Activated T-cell treated with anti-CD3 and anti-CD28 coated beads, Interleukin-2, amount 50 U/mL, for 72 hours (primary cell): ENCODE measurements at regions not wholly inside any gene's neighbourhood (a gene's known extent, or its start where the extent isn't known, plus 50 kb on each side); places are given as distances from the start of the nearest gene placed in this dataset.
"Not testable (repeated sequence)": the region's sequence is repeated elsewhere in the genome, so short reads cannot be mapped to it uniquely, and the experiment has no call there.

Experiments used
- ATAC-seq, 2 donors: fragments of 150-1000 bp; cut with Tn5 transposase; replicated peaks in 1 of 2; 2 replicates each; pipeline ENCODE4 v1.10.0; 2021; ENCODE audit warnings: moderate library complexity in 2 of 2, mild to moderate bottlenecking in 1 of 2
- DNase-seq, 2 donors: peaks; one replicate each; pipeline ENCODE4 v3.0.0; 2021 to 2022; ENCODE audit warnings: mixed read lengths in 1 of 2
- H3K27ac Mint-ChIP-seq: one replicate; pipeline ENCODE4 v1.8.0; 2022; ENCODE audit warnings: mild to moderate bottlenecking, moderate library complexity, mixed read lengths
- H3K27me3 Mint-ChIP-seq: one replicate; pipeline ENCODE4 v1.8.0; 2022; ENCODE audit warnings: low read depth, mixed read lengths
- H3K36me3 Mint-ChIP-seq, 2 donors: one replicate each; pipeline ENCODE4 v1.8.0; 2022; ENCODE audit warnings: mixed read lengths in 2 of 2, mild to moderate bottlenecking in 1 of 2; ENCODE audit not compliant: insufficient read depth in 2 of 2
- H3K4me1 Mint-ChIP-seq: one replicate; pipeline ENCODE4 v1.8.0; 2022; ENCODE audit warnings: low read depth, mixed read lengths
- H3K4me3 Mint-ChIP-seq, 2 donors: one replicate each; pipeline ENCODE4 v1.8.0; 2022; ENCODE audit warnings: mild to moderate bottlenecking in 2 of 2, mixed read lengths in 2 of 2, moderate library complexity in 2 of 2
- H3K9me3 Mint-ChIP-seq, 2 donors: one replicate each; pipeline ENCODE4 v1.8.0; 2022; ENCODE audit warnings: mixed read lengths in 2 of 2

DNA sequence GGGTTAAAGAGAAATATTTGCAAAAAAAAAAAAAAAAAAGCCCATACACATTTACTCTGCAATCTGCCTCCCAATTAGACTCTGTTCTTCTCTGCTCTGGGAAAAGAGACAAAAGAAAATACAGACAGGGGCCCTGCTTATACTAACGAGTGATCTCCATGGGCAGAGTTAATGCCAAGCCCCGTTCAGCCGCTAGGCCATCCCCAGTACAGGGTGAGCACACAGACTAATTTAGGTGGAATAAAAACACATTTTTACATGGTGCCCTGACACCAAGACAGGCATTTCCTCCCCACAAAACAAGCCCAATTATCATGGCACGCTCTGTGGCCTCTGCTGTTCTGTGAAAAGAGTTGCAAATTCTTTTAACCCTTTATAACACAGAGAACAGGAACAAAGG, 356.3 kb upstream of the C16orf82 start:
- no peak for ATAC-seq
- Mint-ChIP-seq H3K4me3 (no peak overlapping the region), H3K27me3 (peaks cover 9% of the 10 kb centered on the region)

DNA sequence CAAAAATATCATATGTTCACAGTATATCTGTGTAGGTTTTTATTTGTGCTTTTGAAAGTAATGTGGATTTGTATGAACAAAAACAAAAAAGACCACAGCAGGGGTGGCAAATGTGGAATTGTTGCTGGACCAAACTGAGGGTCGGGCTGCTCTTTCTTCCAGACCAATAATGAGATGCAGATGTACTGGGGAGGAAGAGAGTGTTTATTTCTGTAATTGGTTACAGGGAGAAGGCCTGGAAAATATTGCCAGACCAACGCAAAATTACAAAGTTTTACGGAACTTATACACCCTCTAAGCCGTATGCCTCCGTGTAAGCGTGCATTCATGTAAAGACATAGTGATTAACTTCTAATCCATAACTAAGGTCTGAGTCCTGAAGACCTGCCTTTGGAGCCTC, 353.9 kb upstream of the C16orf82 start:
- Mint-ChIP-seq H3K9me3 (no peaks in the 10 kb centered on the region), H3K4me1 (no peaks in the 10 kb centered on the region), H3K27me3 (peaks cover 9% of the 10 kb centered on the region), H3K4me3 (no peak overlapping the region), H3K36me3 (no peaks in the 10 kb centered on the region), H3K27ac (no peak overlapping the region)
- no peak for DNase-seq
- no peak for ATAC-seq

More for the DNA sequence above, 356.3 kb upstream of the C16orf82 start:
- Mint-ChIP-seq H3K36me3 (no peaks in the 10 kb centered on the region), H3K9me3 (no peaks in the 10 kb centered on the region), H3K4me1 (no peaks in the 10 kb centered on the region), H3K27ac (no peak overlapping the region)
- no peak for DNase-seq

DNA sequence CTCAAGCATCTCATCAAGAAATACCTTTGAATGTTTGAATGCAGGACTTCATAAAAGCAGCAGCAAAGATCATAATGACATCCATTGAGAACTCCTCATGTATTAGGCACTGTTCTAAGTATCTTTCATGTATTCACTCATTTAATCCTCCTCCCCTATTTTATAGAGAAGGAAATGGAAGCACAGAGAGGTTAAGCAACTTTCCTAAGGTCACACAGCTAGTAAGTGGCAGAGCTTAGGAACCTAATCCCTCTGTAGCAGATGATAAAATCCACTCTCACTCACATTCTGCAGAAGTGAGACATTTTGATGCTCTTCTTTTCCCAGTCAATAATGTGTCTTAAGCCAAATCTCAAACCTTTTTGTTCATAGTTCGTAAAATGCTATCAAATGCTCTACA, 350.8 kb upstream of the C16orf82 start:
- Mint-ChIP-seq H3K9me3 (peaks cover 0 to 2% of the 10 kb centered on the region in 2 donors), H3K36me3 (no peaks in the 10 kb centered on the region), H3K27me3 (no peaks in the 10 kb centered on the region), H3K4me3 (no peak overlapping the region), H3K27ac (no peak overlapping the region), H3K4me1 (no peaks in the 10 kb centered on the region)
- ATAC-seq (no peak), DNase-seq (no peak)

DNA sequence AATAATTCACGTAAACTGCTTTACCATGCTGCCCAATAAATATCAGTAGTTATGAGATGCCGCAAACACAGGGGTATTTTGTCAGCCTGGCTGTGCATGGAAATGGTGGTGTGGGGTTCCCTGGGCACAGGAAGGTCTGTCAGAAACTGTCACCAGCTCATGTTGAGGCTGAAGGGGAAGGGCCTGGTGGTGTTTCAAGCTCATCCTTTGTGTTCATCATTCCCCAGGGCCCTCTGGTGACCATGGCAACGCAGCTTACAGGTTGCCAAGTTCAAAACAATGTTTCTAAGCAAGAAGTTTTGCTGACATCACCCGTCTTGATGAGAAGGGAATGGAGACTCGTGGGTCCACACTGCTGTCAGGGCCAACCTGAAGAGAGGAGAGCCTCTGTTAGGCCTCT, 348.9 kb upstream of the C16orf82 start:
- Mint-ChIP-seq H3K9me3 (peaks cover 0 to 2% of the 10 kb centered on the region in 2 donors), H3K27me3 (no peaks in the 10 kb centered on the region), H3K4me1 (no peaks in the 10 kb centered on the region), H3K4me3 (no peak overlapping the region), H3K27ac (no peak overlapping the region), H3K36me3 (no peaks in the 10 kb centered on the region)
- ATAC-seq = no peak
- DNase-seq = no peak

DNA sequence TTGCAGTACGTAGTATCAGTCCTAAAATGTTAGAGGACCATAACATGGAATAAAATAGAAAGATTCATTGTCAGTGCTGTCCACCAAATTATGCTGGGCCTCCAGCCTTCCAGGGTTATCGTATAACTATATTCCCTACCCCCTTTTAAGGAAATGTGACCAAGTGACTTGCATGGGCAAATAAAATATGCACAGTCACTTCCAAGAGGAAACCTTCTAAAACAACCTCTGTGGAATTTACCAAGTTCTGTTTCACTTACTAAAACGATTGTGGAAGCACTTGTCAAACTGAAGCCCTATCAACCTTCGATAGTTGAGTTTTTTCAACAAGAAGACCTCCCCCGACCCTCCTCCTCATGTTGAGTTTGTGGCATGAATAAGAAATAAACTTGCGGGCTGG, 345.4 kb upstream of the C16orf82 start:
- H3K4me1 Mint-ChIP-seq = no peaks in the 10 kb centered on the region
- H3K27me3 Mint-ChIP-seq = no peaks in the 10 kb centered on the region
- H3K27ac Mint-ChIP-seq = no peak overlapping the region
- no peak for ATAC-seq
- DNase-seq = no peak
- H3K36me3 Mint-ChIP-seq = no peaks in the 10 kb centered on the region
- peaks cover 1 to 2% of the 10 kb centered on the region in 2 donors for H3K9me3 Mint-ChIP-seq
- H3K4me3 Mint-ChIP-seq = no peak overlapping the region

DNA sequence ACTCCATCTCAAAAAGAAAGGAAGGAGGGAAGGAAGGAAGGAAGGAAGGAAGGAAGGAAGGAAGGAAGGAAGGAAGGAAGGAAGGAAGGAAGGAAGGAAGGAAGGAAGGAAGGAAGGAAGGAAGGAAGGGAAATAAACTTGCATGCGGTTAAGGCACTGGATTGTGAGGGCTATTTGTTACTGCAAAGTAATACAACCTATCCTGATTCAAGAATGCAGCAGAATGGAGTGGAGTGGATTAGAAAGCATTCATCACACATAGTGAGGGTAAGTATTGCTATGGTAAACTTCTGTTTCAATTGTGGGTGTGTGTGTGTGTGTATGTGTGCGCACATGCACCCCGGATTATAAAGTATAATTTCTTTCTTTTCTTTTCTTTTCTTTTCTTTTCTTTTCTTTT, 344.8 kb upstream of the C16orf82 start:
- H3K27ac Mint-ChIP-seq, H3K9me3 Mint-ChIP-seq, H3K4me3 Mint-ChIP-seq, H3K27me3 Mint-ChIP-seq, DNase-seq, H3K36me3 Mint-ChIP-seq, ATAC-seq, H3K4me1 Mint-ChIP-seq: not testable (repeated sequence)

DNA sequence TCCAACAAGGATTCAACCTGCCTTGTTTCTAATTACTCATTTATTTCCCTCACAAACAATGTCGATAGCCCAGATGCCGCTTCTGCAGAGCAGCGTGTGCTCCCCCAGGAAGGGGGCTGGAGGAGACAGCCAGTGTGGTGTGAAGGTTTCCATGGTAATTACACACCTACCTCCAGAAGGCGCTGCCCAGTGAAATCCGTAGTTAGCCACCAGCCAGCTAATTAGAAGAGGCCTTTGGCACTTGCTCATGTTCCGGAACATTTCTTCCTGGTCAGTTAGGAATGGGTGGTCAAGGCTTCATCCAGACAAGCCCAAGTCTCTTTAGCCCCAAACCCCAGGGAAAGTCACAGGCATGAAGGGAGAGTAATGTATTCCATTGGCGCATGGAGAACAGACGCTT, 342.5 kb upstream of the C16orf82 start:
- no peaks in the 10 kb centered on the region for H3K36me3 Mint-ChIP-seq
- no peak overlapping the region for H3K27ac Mint-ChIP-seq
- no peaks in the 10 kb centered on the region for H3K4me1 Mint-ChIP-seq
- ATAC-seq (no peak), DNase-seq (no peak)
- H3K4me3 Mint-ChIP-seq = no peak overlapping the region
- peaks cover 9% of the 10 kb centered on the region for H3K27me3 Mint-ChIP-seq
- H3K9me3 Mint-ChIP-seq = peaks cover 0 to 1% of the 10 kb centered on the region in 2 donors

DNA sequence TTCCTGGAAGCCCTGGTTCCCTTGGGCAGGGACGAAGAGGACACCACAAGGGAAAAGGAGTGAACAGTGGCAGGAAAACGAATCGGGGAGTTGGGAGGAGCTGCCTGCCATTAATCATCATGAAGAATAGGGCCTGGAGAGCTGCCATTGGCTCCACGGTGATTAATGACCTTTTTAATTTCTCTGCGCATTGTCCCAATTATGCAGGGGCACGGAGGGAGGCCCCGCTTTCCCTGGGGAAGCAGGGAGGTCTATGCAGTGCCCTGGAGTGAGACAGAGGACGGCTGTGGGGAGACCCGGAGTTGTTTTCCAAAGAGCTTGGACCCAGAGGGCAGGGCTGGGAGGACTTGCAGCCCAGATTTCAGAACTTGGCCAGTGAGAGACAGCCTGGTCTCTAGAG, 338.9 kb upstream of the C16orf82 start:
- H3K27ac Mint-ChIP-seq = no peak overlapping the region
- peaks cover 9% of the 10 kb centered on the region for H3K27me3 Mint-ChIP-seq
- H3K4me1 Mint-ChIP-seq = no peaks in the 10 kb centered on the region
- no peak overlapping the region for H3K4me3 Mint-ChIP-seq
- ATAC-seq = no peak
- DNase-seq = no peak
- H3K9me3 Mint-ChIP-seq = peaks cover 0 to 1% of the 10 kb centered on the region in 2 donors
- H3K36me3 Mint-ChIP-seq = no peaks in the 10 kb centered on the region

DNA sequence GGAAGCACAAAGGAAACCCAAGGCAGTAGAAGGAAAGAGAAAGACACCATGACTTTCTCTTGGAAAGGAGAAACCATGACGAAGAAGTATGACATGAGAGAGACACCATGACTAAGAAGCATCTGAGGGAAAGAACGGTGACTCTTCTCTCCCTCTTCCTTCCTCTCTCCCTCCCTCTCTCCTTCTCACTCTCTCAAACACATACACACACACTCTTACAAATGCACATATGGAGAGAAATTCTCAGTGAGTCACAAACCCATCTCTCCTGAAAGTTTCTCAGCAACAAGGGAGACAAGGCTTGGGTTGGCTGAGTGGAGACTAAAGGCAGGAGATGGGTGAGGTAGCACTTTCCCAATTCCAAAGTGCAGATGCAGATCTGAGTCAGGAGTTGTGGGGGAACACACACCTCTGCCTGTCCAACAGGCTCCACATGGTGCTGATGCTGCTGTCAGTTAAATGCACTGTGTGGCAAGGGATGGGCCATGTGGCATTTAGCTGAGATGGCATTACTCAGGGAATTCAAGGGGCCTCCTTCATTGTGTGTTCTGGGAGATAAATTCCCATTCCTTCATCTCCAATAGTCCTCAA, 336.7 kb upstream of the C16orf82 start:
- no peaks in the 10 kb centered on the region for H3K9me3 Mint-ChIP-seq

DNA sequence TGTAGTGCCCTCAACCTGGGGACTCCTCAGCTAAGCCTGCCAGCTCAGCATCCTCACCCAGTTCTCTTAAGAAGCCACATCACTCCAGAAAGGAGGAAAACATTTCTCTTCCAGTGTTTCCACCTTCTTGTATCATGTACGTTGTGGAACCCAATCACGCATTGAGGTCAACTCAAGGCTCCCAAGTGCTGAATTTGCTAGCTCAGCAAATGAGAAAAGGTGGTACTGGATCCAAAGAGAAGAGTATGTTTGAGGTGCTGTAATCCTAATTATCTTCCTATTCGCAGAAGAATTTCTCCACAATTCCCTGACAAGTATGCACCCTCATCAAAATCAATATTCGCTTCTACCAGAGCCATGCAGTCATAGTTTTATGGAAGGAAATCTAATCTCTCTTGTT, 335.0 kb upstream of the C16orf82 start:
- H3K27ac Mint-ChIP-seq = no peak overlapping the region
- H3K27me3 Mint-ChIP-seq = peaks cover 15% of the 10 kb centered on the region
- H3K9me3 Mint-ChIP-seq = no peaks in the 10 kb centered on the region
- H3K36me3 Mint-ChIP-seq = no peaks in the 10 kb centered on the region
- no peak for DNase-seq
- H3K4me3 Mint-ChIP-seq = no peak overlapping the region
- H3K4me1 Mint-ChIP-seq = no peaks in the 10 kb centered on the region
- no peak for ATAC-seq

More for the DNA sequence above, 336.7 kb upstream of the C16orf82 start:
- Mint-ChIP-seq H3K27me3 (peaks cover 9% of the 10 kb centered on the region), H3K4me1 (no peaks in the 10 kb centered on the region), H3K4me3 (no peak overlapping the region), H3K27ac (no peak overlapping the region), H3K36me3 (no peaks in the 10 kb centered on the region)
- DNase-seq (no peak), ATAC-seq (no peak)

DNA sequence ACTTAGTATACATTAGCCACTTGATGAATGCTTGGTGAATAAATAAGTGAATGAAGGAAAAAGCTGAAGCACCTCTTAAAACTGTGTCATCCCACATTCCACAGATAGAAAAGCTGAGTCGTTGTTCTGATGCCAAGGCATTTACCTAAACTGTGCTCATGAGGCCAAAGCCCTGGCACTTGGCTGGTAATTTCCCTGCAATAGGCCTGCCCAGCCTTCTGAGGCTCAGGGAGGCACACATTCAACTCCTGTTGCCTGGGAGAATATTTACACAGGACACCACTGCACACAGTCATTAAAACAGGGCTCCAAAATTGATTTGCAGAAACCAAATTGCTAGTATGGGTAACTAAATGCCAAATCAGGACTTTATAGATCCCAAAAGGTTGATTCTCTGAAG, 333.0 kb upstream of the C16orf82 start:
- H3K4me3 Mint-ChIP-seq = no peak overlapping the region
- DNase-seq (no peak), ATAC-seq (no peak)
- H3K4me1 Mint-ChIP-seq = no peaks in the 10 kb centered on the region
- H3K9me3 Mint-ChIP-seq = no peaks in the 10 kb centered on the region
- H3K27ac Mint-ChIP-seq = no peak overlapping the region
- H3K27me3 Mint-ChIP-seq = peaks cover 11% of the 10 kb centered on the region
- H3K36me3 Mint-ChIP-seq = no peaks in the 10 kb centered on the region

DNA sequence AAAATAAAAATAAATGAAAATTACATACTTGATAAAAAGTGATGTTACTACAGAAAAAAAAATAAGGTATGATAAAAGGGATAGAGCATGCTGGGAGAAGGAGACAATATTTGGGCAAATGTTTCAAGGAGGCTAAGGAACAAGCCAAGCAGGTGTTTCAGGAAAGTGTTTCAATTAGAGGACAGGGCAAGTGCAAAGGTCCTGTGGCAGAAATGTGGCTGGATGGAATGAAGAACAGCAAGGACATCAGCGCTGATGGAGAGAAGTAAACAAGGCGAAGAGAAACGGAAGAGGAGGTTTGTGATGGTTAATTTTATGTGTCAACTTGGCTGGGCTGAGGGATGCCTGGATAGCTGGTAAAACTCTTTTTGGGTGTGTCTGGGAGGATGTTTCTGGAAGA, 331.2 kb upstream of the C16orf82 start:
- Mint-ChIP-seq H3K36me3 (no peaks in the 10 kb centered on the region), H3K27ac (no peak overlapping the region), H3K9me3 (no peaks in the 10 kb centered on the region), H3K27me3 (peaks cover 6% of the 10 kb centered on the region), H3K4me1 (no peaks in the 10 kb centered on the region), H3K4me3 (no peak overlapping the region)
- ATAC-seq (no peak), DNase-seq (no peak)

DNA sequence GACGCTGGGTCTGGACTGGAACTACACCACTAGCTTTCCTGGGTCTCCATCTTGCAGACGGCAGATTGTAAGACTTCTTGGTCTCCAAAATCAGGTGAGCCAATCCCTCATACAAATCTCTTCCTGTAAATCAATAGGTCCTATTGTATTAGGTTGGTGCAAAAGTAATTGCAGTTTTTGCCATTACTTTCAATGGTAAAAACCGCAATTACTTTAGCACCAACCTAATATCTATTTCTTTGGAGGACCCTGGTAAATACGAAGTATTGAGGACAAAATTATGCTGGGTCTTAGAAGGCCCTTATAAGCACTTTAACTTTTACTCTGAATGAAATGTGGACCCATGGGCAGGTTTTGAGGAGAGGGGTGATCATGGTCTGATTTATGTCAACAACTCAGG, 330.6 kb upstream of the C16orf82 start:
- peaks cover 6% of the 10 kb centered on the region for H3K27me3 Mint-ChIP-seq
- no peak overlapping the region for H3K27ac Mint-ChIP-seq
- H3K9me3 Mint-ChIP-seq = no peaks in the 10 kb centered on the region
- DNase-seq (no peak), ATAC-seq (no peak)
- no peak overlapping the region for H3K4me3 Mint-ChIP-seq
- H3K36me3 Mint-ChIP-seq = no peaks in the 10 kb centered on the region
- no peaks in the 10 kb centered on the region for H3K4me1 Mint-ChIP-seq

DNA sequence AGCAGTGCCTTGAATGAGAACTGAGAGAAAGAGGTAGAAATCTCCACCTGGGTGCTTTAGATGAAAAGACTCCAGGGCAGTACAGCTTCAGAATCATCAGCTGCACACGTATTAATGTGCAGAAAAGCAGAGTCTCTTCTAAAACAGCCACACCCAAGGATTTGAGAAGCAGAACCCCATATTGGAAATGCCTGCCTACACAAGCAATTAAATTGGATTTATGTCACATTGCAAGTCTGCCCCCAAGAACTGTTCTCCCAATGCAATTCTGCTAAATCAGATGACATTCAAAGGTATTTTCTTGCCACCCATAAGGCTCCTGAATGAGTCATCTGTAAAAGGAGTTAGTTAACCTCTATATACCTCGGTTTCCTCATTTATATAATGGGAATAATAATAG, 326.0 kb upstream of the C16orf82 start:
- ATAC-seq (no peak), DNase-seq (no peak)
- Mint-ChIP-seq H3K9me3 (no peaks in the 10 kb centered on the region), H3K27ac (no peak overlapping the region), H3K36me3 (no peaks in the 10 kb centered on the region), H3K4me1 (no peaks in the 10 kb centered on the region), H3K4me3 (no peak overlapping the region), H3K27me3 (peaks cover 9% of the 10 kb centered on the region)
